ENCODE measurements at regions not wholly inside any gene's neighbourhood (a gene's known extent, or its start where the extent isn't known, plus 50 kb on each side); places are given as distances from the start of the nearest gene placed in this dataset.

DNA sequence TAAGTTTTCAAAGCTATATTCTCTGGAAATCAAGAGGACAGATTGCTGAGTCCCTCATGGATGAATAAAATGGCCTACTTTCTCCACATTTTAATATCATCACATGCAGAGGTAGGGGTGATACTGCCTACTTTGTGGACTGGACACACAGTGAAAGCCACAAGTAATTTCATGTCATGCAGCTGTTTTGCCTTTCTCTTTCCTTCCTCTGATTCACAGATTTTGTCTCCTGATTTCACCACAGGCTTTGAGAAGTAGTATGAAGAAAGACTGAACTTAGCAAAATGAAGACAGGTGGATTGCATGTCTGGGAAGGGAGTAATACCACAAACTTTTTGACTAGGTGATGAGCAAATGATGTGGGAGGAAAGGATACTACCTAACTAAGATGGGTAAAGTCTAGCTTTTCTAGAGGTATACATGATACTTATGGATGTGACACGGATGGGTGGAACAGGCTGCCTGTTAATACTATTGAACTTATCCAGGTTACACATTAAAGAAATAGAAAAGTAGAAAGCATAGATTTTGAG lies 478.4 kb upstream of the GOT2 start:
- no peak for FAIRE-seq
- Histone ChIP-seq H3K4me3 (ENCODE audit: low read length in 3 of 3) (no peak overlapping the region), H3K27me3 (ENCODE audit: control insufficient read depth, insufficient read depth, low read length) (no peaks in the 10 kb centered on the region), H3K4me1 (ENCODE audit: control insufficient read depth in 2 of 3, insufficient read depth in 2 of 3, low read depth in 1 of 3, low read length in 3 of 3) (peaks cover 0 to 3% (median 0%) of the 10 kb centered on the region in 3 donors), H3K36me3 (ENCODE audit: control insufficient read depth in 2 of 3, insufficient read depth in 3 of 3, low read length in 3 of 3) (no peaks in the 10 kb centered on the region), H3K9ac (ENCODE audit: low read length in 3 of 3) (no peak overlapping the region), H3K27ac (ENCODE audit: low read depth in 2 of 2, low read length in 2 of 2) (no peak overlapping the region), H3K9me3 (ENCODE audit: control insufficient read depth in 2 of 3, insufficient read depth in 1 of 3, low read length in 3 of 3) (no peaks in the 10 kb centered on the region)
- DNase-seq = no peak
- TF ChIP-seq, protein P1, sequence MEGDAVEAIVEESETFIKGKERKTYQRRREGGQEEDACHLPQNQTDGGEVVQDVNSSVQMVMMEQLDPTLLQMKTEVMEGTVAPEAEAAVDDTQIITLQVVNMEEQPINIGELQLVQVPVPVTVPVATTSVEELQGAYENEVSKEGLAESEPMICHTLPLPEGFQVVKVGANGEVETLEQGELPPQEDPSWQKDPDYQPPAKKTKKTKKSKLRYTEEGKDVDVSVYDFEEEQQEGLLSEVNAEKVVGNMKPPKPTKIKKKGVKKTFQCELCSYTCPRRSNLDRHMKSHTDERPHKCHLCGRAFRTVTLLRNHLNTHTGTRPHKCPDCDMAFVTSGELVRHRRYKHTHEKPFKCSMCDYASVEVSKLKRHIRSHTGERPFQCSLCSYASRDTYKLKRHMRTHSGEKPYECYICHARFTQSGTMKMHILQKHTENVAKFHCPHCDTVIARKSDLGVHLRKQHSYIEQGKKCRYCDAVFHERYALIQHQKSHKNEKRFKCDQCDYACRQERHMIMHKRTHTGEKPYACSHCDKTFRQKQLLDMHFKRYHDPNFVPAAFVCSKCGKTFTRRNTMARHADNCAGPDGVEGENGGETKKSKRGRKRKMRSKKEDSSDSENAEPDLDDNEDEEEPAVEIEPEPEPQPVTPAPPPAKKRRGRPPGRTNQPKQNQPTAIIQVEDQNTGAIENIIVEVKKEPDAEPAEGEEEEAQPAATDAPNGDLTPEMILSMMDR (IDR thresholded peaks at IDR 0.05; ENCODE audit: borderline replicate concordance, extremely low read depth, insufficient read depth) = no peak
- intact Hi-C loops (cut with DNase I) = no loop called here

DNA sequence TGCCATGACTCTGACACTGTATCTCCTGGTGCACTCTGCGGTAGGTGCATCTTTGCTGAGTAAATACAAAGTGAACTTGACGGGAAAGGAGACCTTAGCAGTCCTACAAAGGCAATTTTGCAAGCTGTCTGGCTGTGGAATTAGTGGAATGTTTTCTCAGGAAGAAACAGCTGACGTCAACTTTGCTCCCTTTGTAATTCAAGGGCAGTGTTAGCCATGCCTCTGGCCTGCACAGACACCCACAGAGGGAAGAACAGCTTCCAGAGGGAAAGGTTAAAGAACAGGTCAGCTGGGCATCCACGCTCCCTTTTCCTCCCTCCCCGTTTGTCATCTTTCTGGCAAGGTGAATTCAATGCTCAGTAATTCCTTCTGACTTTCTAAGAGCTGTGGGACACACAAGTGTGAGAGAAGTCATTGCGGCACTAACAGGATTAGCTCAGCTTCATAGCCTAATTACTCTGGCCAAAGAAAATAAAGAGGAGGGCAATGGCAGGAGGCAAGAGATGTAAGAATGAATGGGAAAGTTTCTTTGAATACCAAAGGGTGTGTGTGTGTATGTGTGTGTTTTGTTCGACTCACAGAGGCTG lies 476.9 kb upstream of the GOT2 start:
- Histone ChIP-seq H3K4me3 (ENCODE audit: low read length in 3 of 3) (no peak overlapping the region), H3K4me1 (ENCODE audit: control insufficient read depth in 2 of 3, insufficient read depth in 2 of 3, low read depth in 1 of 3, low read length in 3 of 3) (peaks cover 0 to 3% (median 0%) of the 10 kb centered on the region in 3 donors), H3K9ac (ENCODE audit: low read length in 3 of 3) (no peak overlapping the region), H3K36me3 (ENCODE audit: control insufficient read depth in 2 of 3, insufficient read depth in 3 of 3, low read length in 3 of 3) (no peaks in the 10 kb centered on the region), H3K9me3 (ENCODE audit: control insufficient read depth in 2 of 3, insufficient read depth in 1 of 3, low read length in 3 of 3) (no peaks in the 10 kb centered on the region), H3K27me3 (ENCODE audit: control insufficient read depth, insufficient read depth, low read length) (no peaks in the 10 kb centered on the region), H3K27ac (ENCODE audit: low read depth in 2 of 2, low read length in 2 of 2) (peak overlapping the region in 1 of 2 donors; percentile 19)
- TF ChIP-seq, protein P1 (IDR thresholded peaks at IDR 0.05; ENCODE audit: borderline replicate concordance, extremely low read depth, insufficient read depth) = no peak
- DNase-seq (peak in 4 of 5 donors; percentile 56 to 90 (median 78)), FAIRE-seq (no peak)
- intact Hi-C loops (cut with DNase I) = no loop called here

DNA sequence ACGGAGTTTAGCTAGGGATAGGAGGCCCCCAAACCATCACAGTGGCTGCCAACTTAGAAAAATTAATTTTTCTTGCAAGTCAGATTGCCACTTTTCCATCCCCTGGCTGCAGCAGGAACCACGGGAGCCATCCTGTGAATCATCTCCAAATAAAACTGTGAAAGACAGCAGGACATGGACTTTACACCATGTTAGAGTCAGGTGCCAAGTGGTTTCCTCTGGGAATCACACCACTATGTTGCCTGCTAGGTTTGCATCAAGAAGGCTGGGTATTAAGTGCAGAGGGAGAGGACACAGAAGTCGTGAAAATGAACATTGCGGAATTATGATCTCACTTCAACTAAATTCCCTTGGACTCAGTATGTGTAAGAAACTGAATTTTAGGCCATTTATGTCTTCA lies 471.3 kb upstream of the GOT2 start:
- Histone ChIP-seq H3K27me3 (ENCODE audit: control insufficient read depth, insufficient read depth, low read length) (no peaks in the 10 kb centered on the region), H3K9me3 (ENCODE audit: control insufficient read depth in 2 of 3, insufficient read depth in 1 of 3, low read length in 3 of 3) (no peaks in the 10 kb centered on the region), H3K36me3 (ENCODE audit: control insufficient read depth in 2 of 3, insufficient read depth in 3 of 3, low read length in 3 of 3) (no peaks in the 10 kb centered on the region), H3K4me1 (ENCODE audit: control insufficient read depth in 2 of 3, insufficient read depth in 2 of 3, low read depth in 1 of 3, low read length in 3 of 3) (no peaks in the 10 kb centered on the region), H3K9ac (ENCODE audit: low read length in 3 of 3) (no peak overlapping the region), H3K27ac (ENCODE audit: low read depth in 2 of 2, low read length in 2 of 2) (no peak overlapping the region), H3K4me3 (ENCODE audit: low read length in 3 of 3) (no peak overlapping the region)
- TF ChIP-seq, protein P1 (IDR thresholded peaks at IDR 0.05; ENCODE audit: borderline replicate concordance, extremely low read depth, insufficient read depth) = no peak
- intact Hi-C loops (cut with DNase I) = no loop called here
- FAIRE-seq (no peak), DNase-seq (no peak)

DNA sequence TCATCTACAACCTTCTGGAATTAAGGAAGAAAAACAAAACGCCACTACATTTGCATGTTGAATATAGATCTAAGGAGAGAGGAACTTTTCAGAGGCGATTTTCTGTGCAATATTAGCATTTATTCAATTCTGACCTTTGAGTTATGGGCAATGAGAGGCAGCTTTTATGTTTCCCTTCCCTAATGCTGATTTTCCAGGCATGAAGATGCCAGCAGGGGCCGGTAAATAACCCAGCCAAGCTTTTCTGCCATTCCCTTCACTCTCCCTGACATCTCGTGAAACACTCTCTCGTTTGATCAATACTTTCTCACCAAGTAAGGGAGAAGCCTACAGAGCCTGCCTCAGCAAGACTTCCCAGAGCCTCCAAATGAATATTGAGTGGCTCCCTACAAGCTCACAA lies 470.5 kb upstream of the GOT2 start:
- Histone ChIP-seq H3K4me3 (ENCODE audit: low read length in 3 of 3) (no peak overlapping the region), H3K9ac (ENCODE audit: low read length in 3 of 3) (no peak overlapping the region), H3K4me1 (ENCODE audit: control insufficient read depth in 2 of 3, insufficient read depth in 2 of 3, low read depth in 1 of 3, low read length in 3 of 3) (no peaks in the 10 kb centered on the region), H3K9me3 (ENCODE audit: control insufficient read depth in 2 of 3, insufficient read depth in 1 of 3, low read length in 3 of 3) (no peaks in the 10 kb centered on the region), H3K27ac (ENCODE audit: low read depth in 2 of 2, low read length in 2 of 2) (no peak overlapping the region), H3K36me3 (ENCODE audit: control insufficient read depth in 2 of 3, insufficient read depth in 3 of 3, low read length in 3 of 3) (no peaks in the 10 kb centered on the region), H3K27me3 (ENCODE audit: control insufficient read depth, insufficient read depth, low read length) (no peaks in the 10 kb centered on the region)
- FAIRE-seq (no peak), DNase-seq (no peak)
- TF ChIP-seq, protein P1 (IDR thresholded peaks at IDR 0.05; ENCODE audit: borderline replicate concordance, extremely low read depth, insufficient read depth) = no peak
- intact Hi-C loops (cut with DNase I) = no loop called here

Data from kidney (tissue), 13 donors.